HG03196 (cell line): ENCODE measurements at regions not wholly inside any gene's neighbourhood (a gene's known extent, or its start where the extent isn't known, plus 50 kb on each side); places are given as distances from the start of the nearest gene placed in this dataset.
A peak's percentile ranks its signal among the peaks of the same experiment; 100 is the strongest.

ENCODE experiments used
- ATAC-seq: cut with Tn5 transposase; IDR thresholded peaks from one replicate; pipeline ENCODE4 v1.9.1; 2021; ENCODE audit not compliant: unreplicated experiment

GRCh38 chr2:177031438-177032180 lies 181.0 kb upstream of the HNRNPA3 start:
- no peak for ATAC-seq

GRCh38 chr2:177036747-177037146 lies 175.8 kb upstream of the HNRNPA3 start:
- ATAC-seq = no peak

GRCh38 chr2:177037569-177037968 lies 175.0 kb upstream of the HNRNPA3 start:
- no peak for ATAC-seq

- no peak for ATAC-seq
Observed at GRCh38 chr2:177038787-177039484, 173.7 kb upstream of the HNRNPA3 start.

- ATAC-seq = no peak
Observed at GRCh38 chr2:177042311-177042710, 170.3 kb upstream of the HNRNPA3 start.

GRCh38 chr2:177044671-177045070 lies 167.9 kb upstream of the HNRNPA3 start:
- no peak for ATAC-seq

GRCh38 chr2:177048981-177049380 lies 163.6 kb upstream of the HNRNPA3 start:
- ATAC-seq = no peak

- no peak for ATAC-seq
Observed at GRCh38 chr2:177051278-177051677, 161.3 kb upstream of the HNRNPA3 start.

- no peak for ATAC-seq
Observed at GRCh38 chr2:177052471-177052870, 160.1 kb upstream of the HNRNPA3 start.

GRCh38 chr2:177053038-177053437 lies 159.6 kb upstream of the HNRNPA3 start:
- ATAC-seq = no peak

- ATAC-seq = no peak
Observed at GRCh38 chr2:177053716-177054115, 158.9 kb upstream of the HNRNPA3 start.

- no peak for ATAC-seq
Observed at GRCh38 chr2:177056481-177056929, 156.1 kb upstream of the HNRNPA3 start.

- peak; percentile 62 for ATAC-seq
Observed at GRCh38 chr2:177058747-177059146, 153.8 kb upstream of the HNRNPA3 start.

GRCh38 chr2:177059293-177059692 lies 153.3 kb upstream of the HNRNPA3 start:
- no peak for ATAC-seq

GRCh38 chr2:177063331-177063730 lies 149.3 kb upstream of the HNRNPA3 start:
- ATAC-seq = no peak

- no peak for ATAC-seq
Observed at GRCh38 chr2:177064422-177064821, 148.2 kb upstream of the HNRNPA3 start.

- ATAC-seq = no peak
Observed at GRCh38 chr2:177068967-177069366, 143.6 kb upstream of the HNRNPA3 start.

- ATAC-seq = no peak
Observed at GRCh38 chr2:177072090-177072489, 140.5 kb upstream of the HNRNPA3 start.

- no peak for ATAC-seq
Observed at GRCh38 chr2:177073611-177074010, 139.0 kb upstream of the HNRNPA3 start.

GRCh38 chr2:177074099-177074710 lies 138.4 kb upstream of the HNRNPA3 start:
- no peak for ATAC-seq

GRCh38 chr2:177075254-177075653 lies 137.3 kb upstream of the HNRNPA3 start:
- no peak for ATAC-seq

GRCh38 chr2:177076636-177077179 lies 135.9 kb upstream of the HNRNPA3 start:
- no peak for ATAC-seq
